AG20443 (cell line): ENCODE measurements at regions not wholly inside any gene's neighbourhood (a gene's known extent, or its start where the extent isn't known, plus 50 kb on each side); places are given as distances from the start of the nearest gene placed in this dataset.

Source experiments
- DNase-seq: peaks from one replicate; pipeline ENCODE4 v3.0.0; 2012; ENCODE audit warnings: low spot score, mixed read lengths

DNA sequence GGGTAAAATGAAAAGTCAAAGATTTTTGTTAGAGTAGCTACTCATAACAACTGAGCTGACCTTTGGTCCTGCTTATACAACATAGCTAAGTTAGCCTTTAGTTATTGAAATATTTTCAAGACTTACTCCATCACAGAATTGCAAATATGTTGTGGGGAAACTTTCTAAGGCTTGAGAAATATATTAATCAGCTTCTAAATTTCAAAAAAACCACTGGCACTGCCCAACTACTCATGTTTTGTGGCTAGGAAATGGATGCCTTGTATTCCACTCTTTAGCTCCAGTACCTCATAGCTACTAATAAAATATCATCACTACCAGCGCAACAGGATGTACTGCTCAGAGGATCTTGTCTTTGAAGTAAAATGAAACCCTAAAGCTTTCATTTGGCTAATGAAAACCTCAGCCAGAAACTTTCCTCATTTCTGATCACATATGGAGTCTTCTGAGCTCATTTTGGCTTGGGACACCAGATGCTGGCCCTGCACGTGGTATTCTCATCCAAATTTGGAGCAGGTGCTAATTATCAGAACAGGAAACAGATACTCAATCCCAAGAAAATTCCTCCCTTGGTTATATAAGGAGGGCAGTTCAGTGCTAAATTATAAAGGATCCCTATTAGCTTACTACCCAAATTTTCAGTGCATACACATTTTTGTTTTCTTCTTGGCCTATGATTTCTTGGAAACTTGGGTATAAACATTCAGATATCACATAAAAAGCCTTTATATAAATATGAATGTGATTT lies 690.7 kb downstream of the ADGRL2 start:
- DNase-seq = peak; percentile 48

DNA sequence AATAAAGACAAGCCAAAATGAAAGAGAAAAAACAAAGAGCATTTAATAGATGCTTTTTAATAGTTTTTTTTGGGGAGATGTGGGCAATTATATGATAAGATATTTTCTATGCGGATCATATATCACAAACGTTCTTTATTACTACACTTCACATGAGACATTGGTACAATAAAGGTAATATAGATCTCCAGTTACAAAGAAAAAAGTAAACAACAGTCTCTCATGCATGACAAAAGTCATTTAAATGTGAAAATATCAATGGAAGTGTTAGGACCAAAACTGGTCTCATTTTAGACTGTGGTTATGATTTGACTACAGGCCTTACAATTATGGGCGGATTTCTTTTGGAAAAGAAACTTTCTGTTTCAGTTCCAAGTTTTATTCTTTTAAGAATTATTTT lies 687.0 kb downstream of the ADGRL2 start:
- no peak for DNase-seq

DNA sequence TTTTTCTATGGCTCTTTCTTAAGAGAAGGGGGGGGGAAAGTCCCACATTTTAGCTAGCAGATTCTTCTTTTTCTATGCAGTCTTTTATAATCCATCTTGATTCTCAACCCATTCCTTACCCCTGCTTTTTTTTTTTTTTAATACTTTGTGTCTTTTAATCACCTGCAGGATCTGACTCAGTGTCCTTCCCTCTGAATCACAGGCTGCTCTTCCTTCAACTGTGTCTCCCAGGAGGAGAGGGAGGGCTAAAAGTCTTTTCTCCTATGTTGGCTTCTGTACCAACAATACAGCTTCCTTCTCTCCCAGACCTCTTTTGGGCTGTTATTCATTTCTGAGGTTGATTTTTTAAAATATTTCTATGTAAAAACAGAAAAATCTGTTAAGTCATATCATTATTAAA lies 686.2 kb downstream of the ADGRL2 start:
- no peak for DNase-seq

DNA sequence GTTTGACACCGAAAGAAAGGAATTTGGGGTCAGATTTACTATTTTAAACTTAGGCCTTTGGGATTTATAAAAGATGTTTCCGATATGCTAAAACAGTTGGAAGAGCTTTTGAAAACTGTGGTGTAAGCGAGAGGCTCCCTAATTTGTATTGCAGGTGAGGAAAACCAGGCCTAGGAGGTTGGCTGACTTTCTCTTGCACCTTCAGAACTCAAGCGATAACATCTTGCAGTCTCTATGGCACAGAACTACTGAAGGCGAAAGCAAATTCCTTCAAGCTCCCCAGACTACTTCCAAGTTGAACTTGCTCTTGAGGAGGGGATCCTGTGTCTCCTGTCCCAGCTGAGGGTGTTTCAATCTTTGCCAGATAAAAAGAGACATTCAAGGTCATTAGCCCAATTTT lies 685.7 kb downstream of the ADGRL2 start:
- DNase-seq = no peak

DNA sequence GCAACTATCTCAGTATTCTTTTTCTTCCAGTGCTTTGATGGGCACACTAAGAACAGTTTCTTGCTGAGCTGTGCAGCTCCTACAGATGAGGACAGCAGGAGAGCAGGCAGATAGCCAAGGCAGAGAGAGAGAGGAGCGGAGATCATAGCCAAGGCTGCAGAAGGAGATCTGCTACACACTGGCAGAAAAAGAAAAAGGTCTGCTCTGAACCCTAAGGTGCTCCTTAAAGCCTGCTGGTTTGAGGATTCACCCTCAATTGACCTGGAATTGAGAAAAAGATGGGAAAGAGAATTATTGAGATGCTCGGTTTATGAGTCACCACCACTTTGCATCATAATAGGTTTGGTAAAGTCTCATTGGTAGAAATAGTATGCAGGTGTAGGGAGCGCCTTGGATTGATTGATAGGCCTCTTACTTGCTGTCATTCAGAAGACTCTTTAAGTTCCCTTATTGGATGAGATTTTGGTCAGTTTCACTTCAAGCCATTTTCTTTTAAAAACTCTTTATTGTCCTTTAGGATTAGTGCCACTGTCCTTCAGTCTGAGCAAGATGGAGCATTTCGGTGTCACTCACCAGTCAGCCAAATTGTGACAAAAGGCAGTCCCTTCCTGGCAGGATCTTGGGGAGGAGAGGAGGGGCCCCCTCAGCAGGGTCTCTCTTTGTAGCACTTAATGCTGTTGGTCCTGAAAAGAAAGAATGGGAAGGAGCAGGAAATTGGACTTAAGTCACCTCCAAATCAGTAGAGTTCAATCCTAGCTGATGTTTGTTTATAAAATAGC lies 685.0 kb downstream of the ADGRL2 start:
- peak; percentile 19 for DNase-seq

DNA sequence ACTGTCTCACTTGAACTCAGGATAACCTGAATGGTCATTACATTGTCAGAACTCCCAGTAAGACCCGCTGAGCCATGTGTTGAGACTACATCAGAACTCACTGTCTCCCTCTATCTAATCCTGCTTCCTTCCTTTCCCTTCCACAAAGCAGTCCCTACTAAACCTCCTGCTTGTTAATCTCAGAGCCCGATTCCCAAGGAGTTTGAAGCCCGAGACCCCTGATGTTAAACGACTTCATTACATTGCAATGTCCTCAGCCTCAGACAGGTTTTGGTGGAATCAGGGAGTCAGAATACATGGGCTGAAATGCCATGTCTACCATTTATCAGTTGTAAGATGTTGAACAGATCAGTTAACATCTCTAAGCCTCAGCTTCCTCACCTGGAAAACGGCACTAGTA lies 682.4 kb downstream of the ADGRL2 start:
- no peak for DNase-seq

DNA sequence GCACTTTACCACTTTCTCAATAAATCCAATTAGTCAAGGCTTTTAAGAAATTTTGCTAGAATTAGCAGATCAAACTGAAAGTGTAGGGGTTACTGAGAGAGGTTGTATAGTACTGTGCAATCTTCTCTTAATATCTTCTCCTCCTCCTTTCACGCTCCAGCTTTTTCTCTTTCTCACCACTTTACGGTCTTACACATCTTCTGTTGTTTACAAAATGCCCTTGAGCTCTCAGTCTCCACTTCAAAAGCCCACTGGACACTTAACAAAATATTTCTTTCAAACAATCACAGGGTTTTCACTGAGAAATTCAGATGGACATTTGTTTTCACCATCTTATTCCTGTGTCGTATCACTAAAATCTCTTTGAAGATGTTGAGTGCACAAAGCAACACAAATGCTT lies 678.2 kb downstream of the ADGRL2 start:
- DNase-seq = no peak

DNA sequence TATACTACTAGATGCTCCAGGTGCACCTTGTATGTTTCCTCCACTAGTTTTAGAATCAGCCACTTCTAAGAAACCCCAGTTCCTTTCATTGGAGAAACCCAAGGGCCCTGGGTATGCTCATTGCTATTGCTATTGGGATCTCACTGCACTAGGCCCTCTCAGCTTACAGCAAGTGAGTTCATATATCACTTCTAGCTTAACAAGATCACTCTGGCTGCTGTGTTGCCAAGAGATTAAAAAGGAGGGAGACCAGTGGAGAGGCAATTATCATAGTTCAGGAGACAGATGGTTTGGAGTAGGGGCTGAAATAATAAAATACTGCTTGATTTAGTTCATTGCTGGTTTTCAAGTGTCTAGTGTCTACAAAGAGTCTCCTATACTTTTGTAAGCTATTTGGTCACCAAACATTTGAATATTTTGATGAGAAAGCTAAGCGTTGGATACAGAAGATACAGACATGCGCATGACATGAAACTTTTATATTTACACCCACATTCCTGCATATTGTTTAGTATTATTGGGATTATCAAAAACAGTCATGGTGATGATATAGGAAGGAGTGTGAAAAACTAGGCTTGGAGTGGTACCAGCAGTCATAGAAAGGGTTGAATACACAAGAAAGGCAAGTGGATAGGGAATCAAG lies 671.9 kb downstream of the ADGRL2 start:
- DNase-seq = no peak

DNA sequence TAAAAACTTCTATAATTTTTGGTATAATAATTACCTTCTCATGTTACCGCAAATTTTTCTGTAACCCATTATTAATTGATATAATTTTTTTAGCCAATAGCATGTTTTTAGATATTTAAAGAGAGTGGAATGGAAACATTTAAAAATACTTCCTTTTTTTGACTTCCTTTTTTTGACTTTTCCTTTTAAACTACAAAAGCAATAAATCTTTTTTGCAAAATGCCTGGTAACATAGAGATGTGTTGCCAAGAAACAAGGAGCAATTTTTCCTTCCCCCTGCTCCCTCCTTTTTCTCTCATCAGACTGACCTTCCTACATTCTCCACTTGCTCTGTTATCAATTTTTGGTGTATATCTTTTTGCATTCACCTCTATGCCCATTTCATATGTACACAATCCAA lies 666.2 kb downstream of the ADGRL2 start:
- no peak for DNase-seq

DNA sequence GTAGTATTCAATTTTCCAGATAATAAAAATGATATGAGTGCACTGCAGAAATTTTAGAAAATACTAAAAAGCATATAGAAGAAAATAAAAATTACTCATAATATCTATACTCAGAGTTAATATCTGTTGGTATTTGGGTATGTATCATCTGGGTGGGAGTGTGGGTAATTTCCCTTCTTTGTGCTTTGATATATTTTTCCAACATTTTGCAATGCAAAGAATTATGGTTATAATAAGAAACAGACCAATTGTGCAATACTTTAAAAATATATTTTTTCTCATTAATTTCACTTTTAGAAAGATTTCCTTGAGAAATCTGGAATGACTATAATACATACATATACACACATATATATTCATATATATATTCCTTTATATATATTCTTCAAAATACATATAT lies 665.7 kb downstream of the ADGRL2 start:
- DNase-seq = no peak

DNA sequence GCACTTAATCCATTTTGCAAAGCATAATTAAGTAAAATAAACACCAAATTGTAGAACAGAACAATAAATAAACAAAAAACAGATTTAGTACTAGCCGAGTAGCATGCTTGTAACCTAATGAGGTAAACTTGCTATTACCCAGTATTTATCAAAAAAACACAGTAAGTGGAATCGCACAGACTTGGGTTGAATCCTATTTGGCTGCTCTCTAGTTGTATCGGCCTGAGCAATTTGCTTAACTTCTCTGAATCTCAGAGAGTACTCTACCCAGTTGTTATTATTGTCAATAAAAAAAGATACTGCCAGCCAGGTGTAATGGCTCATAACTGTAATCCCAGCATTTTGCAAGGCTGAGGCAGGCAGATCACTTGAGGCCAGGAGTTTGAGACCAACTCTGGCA lies 664.3 kb downstream of the ADGRL2 start:
- no peak for DNase-seq

DNA sequence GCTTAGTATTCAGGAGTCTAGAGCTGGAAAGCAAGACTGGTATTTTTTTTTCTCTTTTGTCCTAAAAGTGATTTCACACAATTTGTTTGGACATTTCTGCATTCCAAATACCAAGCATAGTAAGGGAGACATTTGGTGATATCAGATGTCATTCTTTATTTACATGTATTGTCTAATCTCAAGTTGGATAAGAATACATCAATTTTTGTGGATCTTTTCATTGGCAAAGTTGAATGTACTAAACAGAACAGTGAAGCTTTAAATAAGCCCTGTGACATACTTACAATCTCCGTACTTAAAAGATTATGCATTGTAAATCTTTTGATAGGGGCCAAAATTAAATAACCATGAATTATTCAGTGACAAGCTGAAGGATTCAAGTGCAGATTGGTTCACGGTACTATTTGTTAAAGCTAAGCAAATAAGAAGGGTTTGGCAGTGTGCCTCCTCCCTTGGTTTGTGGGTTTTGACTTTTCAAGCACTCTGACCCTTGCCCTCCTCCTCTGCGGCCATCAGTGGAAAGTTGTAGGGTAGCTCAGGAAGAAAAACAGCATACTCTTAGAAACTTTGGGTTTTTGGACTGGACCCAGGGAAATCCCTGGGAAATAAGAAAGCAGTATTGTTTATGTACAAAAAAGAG lies 663.7 kb downstream of the ADGRL2 start:
- DNase-seq = no peak

DNA sequence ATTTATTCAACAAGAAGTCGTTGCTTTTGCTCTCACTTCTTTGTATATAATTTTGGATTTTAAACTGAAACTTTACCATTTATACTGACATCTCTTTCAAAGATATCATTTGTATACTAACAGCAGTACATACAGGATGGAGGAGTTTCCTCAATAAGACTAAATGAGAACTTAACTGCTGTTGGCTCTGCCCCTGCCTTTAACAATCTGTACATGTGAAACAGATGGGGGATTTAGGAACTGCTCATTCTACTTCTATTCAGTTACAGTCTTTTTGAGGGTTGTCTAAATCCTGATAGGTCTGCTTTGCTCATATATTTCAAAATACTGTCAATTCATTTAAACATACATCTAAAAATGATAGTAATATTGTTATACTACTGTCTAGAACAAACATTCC lies 663.2 kb downstream of the ADGRL2 start:
- DNase-seq = no peak

DNA sequence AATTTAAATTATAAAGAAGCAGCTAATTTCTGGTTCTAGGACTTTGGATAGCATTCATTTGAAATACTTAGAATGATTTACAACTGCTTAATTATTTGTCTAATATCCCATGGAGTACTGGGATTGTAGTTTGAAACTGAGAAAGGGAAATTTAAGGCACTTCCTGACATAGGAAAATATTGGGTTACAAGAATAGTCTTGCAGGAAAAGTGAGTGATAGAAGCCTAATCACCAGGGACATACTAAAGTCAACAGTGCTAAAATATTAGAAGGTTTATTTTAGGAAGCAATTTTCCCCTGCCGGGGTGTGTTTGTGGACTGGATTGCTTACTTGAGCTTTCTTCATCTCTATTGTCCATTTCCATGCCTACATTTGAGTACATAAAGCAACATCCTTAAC lies 661.6 kb downstream of the ADGRL2 start:
- DNase-seq = no peak

DNA sequence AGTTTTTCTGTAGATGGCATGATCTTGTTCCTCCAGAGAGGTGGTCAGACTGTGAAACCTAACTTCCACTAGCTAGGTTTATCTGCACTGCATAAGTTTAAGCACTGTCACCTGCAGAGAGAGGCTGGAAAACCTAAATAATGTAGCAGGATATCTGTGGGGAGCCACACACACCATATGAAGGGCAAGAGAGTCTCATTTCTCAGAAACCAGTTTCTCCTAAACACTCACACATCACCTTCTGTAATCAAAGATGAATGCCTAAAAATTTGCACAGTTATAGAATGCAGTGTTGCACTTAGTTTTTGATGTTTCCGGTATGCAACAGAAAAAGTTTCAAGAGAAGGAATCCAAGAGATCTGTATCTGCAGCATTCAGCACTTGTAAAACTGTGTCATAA lies 654.6 kb downstream of the ADGRL2 start:
- DNase-seq = no peak

DNA sequence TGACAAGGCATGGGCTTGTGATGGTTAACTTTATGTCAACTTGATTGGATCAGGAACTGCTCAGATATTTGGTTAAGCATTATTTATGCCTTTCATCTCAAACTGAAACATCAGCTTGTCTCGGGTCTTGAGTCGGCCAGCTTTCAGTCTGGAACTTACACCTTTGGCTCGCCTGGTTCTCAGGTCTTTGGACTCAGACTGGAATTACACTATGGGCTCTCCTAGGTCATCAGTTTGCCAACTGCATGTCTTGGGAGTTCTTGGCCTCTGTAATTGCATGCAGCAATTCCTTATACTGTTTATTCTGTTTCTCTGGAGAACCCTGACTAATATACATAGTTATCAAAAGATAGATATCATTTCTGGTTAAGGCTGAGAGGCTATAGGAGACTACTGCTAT lies 653.7 kb downstream of the ADGRL2 start:
- no peak for DNase-seq

DNA sequence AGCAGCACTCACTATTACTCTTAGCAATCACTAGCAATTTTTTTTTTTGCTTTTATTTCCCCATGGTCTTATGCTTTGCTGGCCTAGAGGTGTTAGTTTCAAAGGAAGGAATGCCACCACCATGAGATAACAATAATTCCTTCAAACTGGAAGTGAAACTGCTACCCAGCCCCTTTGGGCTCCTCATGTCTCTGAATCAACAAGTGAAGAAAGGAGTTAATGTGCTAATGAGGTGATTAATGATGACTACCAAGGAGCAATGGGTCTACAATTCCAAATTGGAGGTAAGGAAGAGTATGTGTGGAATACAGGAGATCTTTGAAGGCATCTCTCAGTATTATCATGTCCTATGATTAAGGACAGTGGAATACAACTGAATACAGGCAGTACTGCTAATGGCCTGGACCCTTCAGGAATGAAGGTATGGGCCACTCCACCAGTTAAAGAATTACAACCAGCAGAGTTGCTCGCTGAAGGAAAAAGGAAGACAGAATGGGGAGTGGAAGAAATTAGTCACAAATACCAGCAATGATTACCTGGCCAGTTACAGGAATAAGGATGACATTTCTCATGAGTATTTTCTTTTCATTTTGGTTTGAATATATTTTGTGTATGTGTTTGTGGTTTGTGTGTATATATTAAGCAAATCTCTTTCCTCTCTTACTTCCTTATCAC lies 652.9 kb downstream of the ADGRL2 start:
- DNase-seq = no peak

DNA sequence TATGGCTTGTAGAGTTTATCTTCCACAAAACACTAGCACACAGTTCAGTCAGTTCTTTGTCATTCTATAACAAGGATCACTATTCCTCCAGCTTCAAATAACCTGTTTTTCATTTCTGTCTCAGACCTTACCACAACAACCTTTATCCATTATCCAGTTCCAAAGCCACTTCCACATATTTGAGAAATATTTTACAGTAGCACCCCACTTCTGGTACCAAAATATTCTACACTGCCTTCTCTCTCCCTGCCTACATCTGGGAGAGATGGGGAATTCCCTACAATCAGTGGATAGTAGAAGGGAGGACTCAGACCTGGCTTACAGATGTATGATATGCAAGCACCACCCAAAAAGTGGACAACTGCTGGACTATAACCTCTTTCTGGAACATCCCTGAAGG lies 651.4 kb downstream of the ADGRL2 start:
- DNase-seq = no peak

DNA sequence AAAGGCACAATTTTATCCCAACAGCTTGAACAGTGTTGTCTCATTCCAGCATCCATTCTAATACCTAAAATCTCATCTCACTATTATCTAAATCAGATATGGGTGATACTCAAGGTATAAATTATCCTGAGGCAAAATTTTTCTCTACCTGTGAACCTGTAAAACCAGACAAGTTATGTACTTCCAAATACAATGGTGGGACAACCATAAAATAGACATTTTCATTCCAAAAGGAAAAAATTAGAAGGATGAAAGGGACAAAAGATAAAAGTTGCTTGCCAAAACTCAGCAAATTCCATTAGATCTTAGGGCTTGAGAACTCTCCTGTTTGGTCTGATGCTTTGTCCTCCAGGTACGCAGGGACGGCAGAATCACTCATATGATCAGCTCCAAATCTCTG lies 650.5 kb downstream of the ADGRL2 start:
- DNase-seq = no peak

DNA sequence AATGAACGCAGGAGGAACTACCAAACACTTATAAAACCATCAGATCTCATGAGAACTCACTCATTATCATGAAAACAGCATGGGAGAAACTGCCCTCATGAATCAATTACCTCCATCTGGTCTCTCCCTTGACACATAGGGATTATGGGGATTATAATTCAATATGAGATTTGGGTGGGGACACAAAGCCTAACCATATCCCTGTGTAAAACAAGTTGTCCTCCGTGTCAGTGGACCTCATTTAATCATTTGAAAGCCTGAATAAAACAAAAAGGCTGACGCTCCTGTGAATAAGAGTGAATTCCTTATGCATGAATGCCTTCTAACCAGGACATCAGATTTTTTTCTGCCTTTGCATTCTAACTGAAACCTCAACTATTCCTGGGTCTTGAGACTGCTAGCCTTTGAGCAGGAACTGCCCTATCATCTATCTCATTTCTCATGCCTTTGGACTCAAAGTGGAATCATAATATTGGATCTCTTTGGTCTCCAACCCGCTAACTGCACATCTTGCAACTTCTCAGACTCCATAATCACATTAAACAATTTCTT lies 648.8 kb downstream of the ADGRL2 start:
- peak; percentile 28 for DNase-seq

DNA sequence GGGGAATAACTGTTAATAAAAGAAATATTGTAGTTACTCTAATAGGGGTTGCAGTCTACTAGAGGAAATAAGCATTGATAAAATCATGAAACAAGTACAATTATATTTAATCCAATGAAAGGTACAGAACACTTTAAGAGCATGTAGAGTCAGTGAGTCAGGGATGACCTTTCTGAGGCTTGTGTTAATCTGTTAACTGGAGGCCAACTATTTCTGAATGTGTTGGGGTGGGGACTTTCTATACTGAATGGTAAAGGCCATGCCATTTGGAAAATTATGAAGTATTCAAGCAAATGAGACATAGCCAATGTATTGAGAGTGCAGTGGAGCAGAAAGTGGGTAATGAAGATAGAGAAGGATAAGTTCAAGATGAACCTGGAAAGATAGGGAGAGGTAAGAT lies 646.2 kb downstream of the ADGRL2 start:
- no peak for DNase-seq

DNA sequence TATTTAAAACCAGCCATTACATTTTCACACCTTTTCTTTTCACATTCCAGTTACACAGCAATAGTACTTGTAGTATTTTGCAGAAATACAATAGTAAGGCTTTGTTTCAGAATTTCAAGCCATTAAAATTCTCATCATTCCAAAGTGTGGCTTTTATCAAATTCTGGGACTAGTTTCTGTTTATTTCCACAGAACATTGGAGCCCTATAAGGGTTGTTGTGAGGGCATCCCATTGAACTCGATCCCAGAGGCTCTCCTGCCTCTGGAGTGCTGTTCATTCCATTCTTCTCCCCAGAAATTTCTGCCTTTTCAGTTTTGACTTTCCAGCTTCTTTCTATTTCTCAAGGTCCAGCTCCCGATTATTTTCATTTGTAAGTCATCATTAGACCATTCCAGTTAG lies 645.5 kb downstream of the ADGRL2 start:
- peak; percentile 25 for DNase-seq
